ENCODE measurements at regions not wholly inside any gene's neighbourhood (a gene's known extent, or its start where the extent isn't known, plus 50 kb on each side); places are given as distances from the start of the nearest gene placed in this dataset.

DNA sequence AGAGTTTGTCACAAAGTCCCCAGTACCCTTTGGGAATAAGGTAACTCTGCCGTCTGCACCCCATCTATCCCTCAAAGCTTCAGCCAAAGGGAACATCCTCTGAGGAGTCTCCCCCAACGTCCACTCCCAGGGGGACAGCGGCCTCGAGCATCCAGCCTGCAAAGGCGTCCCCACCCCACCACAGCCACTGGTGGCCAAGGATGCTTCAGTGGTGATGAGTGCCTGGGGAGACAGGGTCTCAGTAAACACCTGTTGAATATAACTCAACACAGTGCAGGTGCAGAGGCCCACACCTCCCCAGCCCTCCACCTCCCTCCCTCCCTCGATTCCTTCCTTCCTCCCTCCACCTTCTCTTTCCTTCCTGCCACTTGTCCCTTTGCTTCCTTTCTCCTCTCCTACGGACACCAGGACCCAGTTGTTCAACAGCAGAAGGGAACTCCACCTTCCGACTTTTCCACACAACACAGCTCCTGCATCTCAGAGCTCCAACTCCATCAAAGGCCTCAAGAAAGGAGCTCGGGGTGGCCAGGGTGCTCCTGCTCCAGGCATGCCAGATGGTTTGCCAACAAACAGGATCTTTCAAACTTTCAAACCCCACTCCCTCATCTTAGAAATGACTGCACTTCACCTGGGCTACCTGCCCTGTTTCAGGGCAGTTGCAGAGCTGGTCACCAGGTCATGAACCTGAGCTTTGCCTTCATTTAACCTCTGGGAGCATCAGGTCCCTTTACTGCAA is 87.8 kb upstream of the SNTG2 start:
- TF ChIP-seq, protein P1, sequence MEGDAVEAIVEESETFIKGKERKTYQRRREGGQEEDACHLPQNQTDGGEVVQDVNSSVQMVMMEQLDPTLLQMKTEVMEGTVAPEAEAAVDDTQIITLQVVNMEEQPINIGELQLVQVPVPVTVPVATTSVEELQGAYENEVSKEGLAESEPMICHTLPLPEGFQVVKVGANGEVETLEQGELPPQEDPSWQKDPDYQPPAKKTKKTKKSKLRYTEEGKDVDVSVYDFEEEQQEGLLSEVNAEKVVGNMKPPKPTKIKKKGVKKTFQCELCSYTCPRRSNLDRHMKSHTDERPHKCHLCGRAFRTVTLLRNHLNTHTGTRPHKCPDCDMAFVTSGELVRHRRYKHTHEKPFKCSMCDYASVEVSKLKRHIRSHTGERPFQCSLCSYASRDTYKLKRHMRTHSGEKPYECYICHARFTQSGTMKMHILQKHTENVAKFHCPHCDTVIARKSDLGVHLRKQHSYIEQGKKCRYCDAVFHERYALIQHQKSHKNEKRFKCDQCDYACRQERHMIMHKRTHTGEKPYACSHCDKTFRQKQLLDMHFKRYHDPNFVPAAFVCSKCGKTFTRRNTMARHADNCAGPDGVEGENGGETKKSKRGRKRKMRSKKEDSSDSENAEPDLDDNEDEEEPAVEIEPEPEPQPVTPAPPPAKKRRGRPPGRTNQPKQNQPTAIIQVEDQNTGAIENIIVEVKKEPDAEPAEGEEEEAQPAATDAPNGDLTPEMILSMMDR (conservative IDR thresholded peaks at IDR 0.05; ENCODE audit: low read depth in 2 of 2) = no peak
- TF ChIP-seq EZH2 (IDR thresholded peaks at IDR 0.05; ENCODE audit: low read depth, unreplicated experiment) (no peak), POLR2AphosphoS5 (IDR thresholded peaks at IDR 0.05; ENCODE audit: low read depth) (no peak), CREB1 (CRISPR knock-in tag; IDR thresholded peaks at IDR 0.05; ENCODE audit: low read depth) (no peak), NANOG (IDR thresholded peaks at IDR 0.05; ENCODE audit: borderline replicate concordance) (no peak)
- TF ChIP-seq, protein P2, sequence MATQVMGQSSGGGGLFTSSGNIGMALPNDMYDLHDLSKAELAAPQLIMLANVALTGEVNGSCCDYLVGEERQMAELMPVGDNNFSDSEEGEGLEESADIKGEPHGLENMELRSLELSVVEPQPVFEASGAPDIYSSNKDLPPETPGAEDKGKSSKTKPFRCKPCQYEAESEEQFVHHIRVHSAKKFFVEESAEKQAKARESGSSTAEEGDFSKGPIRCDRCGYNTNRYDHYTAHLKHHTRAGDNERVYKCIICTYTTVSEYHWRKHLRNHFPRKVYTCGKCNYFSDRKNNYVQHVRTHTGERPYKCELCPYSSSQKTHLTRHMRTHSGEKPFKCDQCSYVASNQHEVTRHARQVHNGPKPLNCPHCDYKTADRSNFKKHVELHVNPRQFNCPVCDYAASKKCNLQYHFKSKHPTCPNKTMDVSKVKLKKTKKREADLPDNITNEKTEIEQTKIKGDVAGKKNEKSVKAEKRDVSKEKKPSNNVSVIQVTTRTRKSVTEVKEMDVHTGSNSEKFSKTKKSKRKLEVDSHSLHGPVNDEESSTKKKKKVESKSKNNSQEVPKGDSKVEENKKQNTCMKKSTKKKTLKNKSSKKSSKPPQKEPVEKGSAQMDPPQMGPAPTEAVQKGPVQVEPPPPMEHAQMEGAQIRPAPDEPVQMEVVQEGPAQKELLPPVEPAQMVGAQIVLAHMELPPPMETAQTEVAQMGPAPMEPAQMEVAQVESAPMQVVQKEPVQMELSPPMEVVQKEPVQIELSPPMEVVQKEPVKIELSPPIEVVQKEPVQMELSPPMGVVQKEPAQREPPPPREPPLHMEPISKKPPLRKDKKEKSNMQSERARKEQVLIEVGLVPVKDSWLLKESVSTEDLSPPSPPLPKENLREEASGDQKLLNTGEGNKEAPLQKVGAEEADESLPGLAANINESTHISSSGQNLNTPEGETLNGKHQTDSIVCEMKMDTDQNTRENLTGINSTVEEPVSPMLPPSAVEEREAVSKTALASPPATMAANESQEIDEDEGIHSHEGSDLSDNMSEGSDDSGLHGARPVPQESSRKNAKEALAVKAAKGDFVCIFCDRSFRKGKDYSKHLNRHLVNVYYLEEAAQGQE (IDR thresholded peaks at IDR 0.05; ENCODE audit: unreplicated experiment) = no peak
- TF ChIP-seq, protein P3, sequence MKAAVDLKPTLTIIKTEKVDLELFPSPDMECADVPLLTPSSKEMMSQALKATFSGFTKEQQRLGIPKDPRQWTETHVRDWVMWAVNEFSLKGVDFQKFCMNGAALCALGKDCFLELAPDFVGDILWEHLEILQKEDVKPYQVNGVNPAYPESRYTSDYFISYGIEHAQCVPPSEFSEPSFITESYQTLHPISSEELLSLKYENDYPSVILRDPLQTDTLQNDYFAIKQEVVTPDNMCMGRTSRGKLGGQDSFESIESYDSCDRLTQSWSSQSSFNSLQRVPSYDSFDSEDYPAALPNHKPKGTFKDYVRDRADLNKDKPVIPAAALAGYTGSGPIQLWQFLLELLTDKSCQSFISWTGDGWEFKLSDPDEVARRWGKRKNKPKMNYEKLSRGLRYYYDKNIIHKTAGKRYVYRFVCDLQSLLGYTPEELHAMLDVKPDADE (IDR thresholded peaks at IDR 0.05) = no peak

Data from GM23338 (cell line).